ENCODE measurements at regions not wholly inside any gene's neighbourhood (a gene's known extent, or its start where the extent isn't known, plus 50 kb on each side); places are given as distances from the start of the nearest gene placed in this dataset.

GRCh38 chr6:103983860-103984259 lies 875.9 kb downstream of the HACE1 start (continued):
- TF ChIP-seq BACH1 (IDR thresholded peaks at IDR 0.05; ENCODE audit: low read length), result no peak

- Histone ChIP-seq H3K9me3 (ENCODE audit: insufficient read depth in 2 of 2, low read depth in 1 of 2, low read length in 1 of 2) (no peaks in the 10 kb centered on the region), H3K18ac (ENCODE audit: extremely low read depth, low read length) (no peak overlapping the region), H3K79me2 (ENCODE audit: control insufficient read depth in 1 of 2, insufficient read depth in 2 of 2, low read length in 2 of 2) (no peaks in the 10 kb centered on the region), H4K91ac (replicated peaks; ENCODE audit: insufficient read length, low read length) (no peak overlapping the region), H2BK20ac (ENCODE audit: low read length) (no peak overlapping the region), H3K27me3 (replicated peaks in 1 of 4; ENCODE audit: control insufficient read depth in 3 of 4, extremely low read depth in 1 of 4, insufficient read depth in 3 of 4, low read length in 3 of 4) (no peaks in the 10 kb centered on the region), H3K23me2 (ENCODE audit: low read depth, low read length) (no peaks in the 10 kb centered on the region), H3K36me3 (ENCODE audit: control insufficient read depth in 2 of 4, insufficient read depth in 4 of 4, low read length in 3 of 4) (no peaks in the 10 kb centered on the region), H2AFZ (ENCODE audit: low read length) (no peak overlapping the region), H3K4me2 (ENCODE audit: insufficient read depth in 1 of 2, low read depth in 2 of 2, low read length in 2 of 2) (no peak overlapping the region), H3K4me1 (replicated peaks in 1 of 4; ENCODE audit: control insufficient read depth in 3 of 4, insufficient read depth in 4 of 4, low read length in 3 of 4) (no peaks in the 10 kb centered on the region), H3K14ac (ENCODE audit: insufficient read length) (no peak overlapping the region), H2BK120ac (replicated peaks; ENCODE audit: low read depth, low read length) (no peak overlapping the region), H3K56ac (replicated peaks; ENCODE audit: insufficient read length, low read depth, low read length) (no peak overlapping the region), H3K27ac (ENCODE audit: low read depth, low read length) (no peak overlapping the region), H4K20me1 (replicated peaks in 1 of 2; ENCODE audit: control insufficient read depth in 1 of 2, insufficient read depth in 2 of 2, low read length in 2 of 2) (no peaks in the 10 kb centered on the region), H2BK12ac (ENCODE audit: low read depth, low read length) (no peak overlapping the region), H4K5ac (ENCODE audit: insufficient read length, low read depth, low read length) (no peak overlapping the region), H3K9ac (replicated peaks in 1 of 4; ENCODE audit: extremely low read depth in 1 of 4, low read depth in 3 of 4, low read length in 3 of 4) (no peak overlapping the region), H2AK5ac (ENCODE audit: low read depth, low read length) (no peak overlapping the region), H4K8ac (ENCODE audit: extremely low read depth, insufficient read depth, low read length) (no peak overlapping the region), H3K79me1 (ENCODE audit: low read depth, low read length) (no peaks in the 10 kb centered on the region), H3K23ac (ENCODE audit: insufficient read length) (no peak overlapping the region), H3K4me3 (ENCODE audit: extremely low read depth in 1 of 4, insufficient read depth in 2 of 4, low read depth in 3 of 4, low read length in 4 of 4) (no peak overlapping the region), H2BK5ac (ENCODE audit: low read depth, low read length) (no peak overlapping the region), H2BK15ac (ENCODE audit: low read length) (no peak overlapping the region), H3K4ac (replicated peaks; ENCODE audit: insufficient read length, low read depth, low read length) (no peak overlapping the region)
- POLR2A ChIA-PET (ENCODE audit: partially characterized antibody), result no interaction called here
- FAIRE-seq (no peak), DNase-seq (ENCODE audit: low read depth in 1 of 2, low spot score in 2 of 2) (no peak)
- 87% methylated on average over 5 of the region's 5 CpGs; no CpG with 5 or more reads in 1 of the 2 experiments for WGBS, 2 experiments (ENCODE audit: extremely low coverage in 1 of 2, insufficient coverage in 1 of 2, insufficient read length in 1 of 2, insufficient replicate concordance in 2 of 2, low coverage in 1 of 2, low lambda C conversion rate in 2 of 2, missing lambda C conversion rate in 1 of 2)
- CTCF ChIA-PET (ENCODE audit: partially characterized antibody), result no interaction called here
- no peak for TF ChIP-seq TAF7 (optimal IDR thresholded peaks at IDR 0.05; ENCODE audit: borderline replicate concordance, low read depth, low read length)
- no peak for TF ChIP-seq TCF12 (IDR thresholded peaks at IDR 0.05; ENCODE audit: low read depth, low read length)
- TF ChIP-seq, protein P1, sequence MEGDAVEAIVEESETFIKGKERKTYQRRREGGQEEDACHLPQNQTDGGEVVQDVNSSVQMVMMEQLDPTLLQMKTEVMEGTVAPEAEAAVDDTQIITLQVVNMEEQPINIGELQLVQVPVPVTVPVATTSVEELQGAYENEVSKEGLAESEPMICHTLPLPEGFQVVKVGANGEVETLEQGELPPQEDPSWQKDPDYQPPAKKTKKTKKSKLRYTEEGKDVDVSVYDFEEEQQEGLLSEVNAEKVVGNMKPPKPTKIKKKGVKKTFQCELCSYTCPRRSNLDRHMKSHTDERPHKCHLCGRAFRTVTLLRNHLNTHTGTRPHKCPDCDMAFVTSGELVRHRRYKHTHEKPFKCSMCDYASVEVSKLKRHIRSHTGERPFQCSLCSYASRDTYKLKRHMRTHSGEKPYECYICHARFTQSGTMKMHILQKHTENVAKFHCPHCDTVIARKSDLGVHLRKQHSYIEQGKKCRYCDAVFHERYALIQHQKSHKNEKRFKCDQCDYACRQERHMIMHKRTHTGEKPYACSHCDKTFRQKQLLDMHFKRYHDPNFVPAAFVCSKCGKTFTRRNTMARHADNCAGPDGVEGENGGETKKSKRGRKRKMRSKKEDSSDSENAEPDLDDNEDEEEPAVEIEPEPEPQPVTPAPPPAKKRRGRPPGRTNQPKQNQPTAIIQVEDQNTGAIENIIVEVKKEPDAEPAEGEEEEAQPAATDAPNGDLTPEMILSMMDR (IDR thresholded peaks at IDR 0.05; ENCODE audit: control extremely low read depth in 1 of 3, insufficient read depth in 1 of 3, low read depth in 1 of 3, low read length in 3 of 3), result no peak
- no peak for TF ChIP-seq ZNF274 (IDR thresholded peaks at IDR 0.05; ENCODE audit: borderline replicate concordance, extremely low read depth, low read length)
- no peak for TF ChIP-seq CBX5 (IDR thresholded peaks at IDR 0.05; ENCODE audit: low read depth, low read length)
- TF ChIP-seq GABPA (IDR thresholded peaks at IDR 0.05; ENCODE audit: borderline replicate concordance, insufficient read depth, low read length), result no peak
- no peak for TF ChIP-seq POLR2AphosphoS5 (IDR thresholded peaks at IDR 0.05; ENCODE audit: low read depth, low read length)
- no peak for TF ChIP-seq CTBP2 (IDR thresholded peaks at IDR 0.05; ENCODE audit: borderline replicate concordance, insufficient read depth, insufficient read length, low read length)
These were observed 876.7 kb downstream of the HACE1 start for GRCh38 chr6:103983011-103983410.

All from H1 (cell line).